ENCODE measurements at regions not wholly inside any gene's neighbourhood (a gene's known extent, or its start where the extent isn't known, plus 50 kb on each side); places are given as distances from the start of the nearest gene placed in this dataset.

GRCh38 chr2:240251848-240252190 is 111.4 kb upstream of the OTOS start:
- no peak for TF ChIP-seq CTCF (IDR thresholded peaks at IDR 0.05; ENCODE audit: insufficient read depth, low read depth, low read length)
- TF ChIP-seq EZH2 (IDR thresholded peaks at IDR 0.05; ENCODE audit: insufficient read depth, low read length) = no peak

Measured in astrocyte (in vitro differentiated cells and primary cell).